Body of pancreas (tissue), 4 donors: ENCODE measurements at regions not wholly inside any gene's neighbourhood (a gene's known extent, or its start where the extent isn't known, plus 50 kb on each side); places are given as distances from the start of the nearest gene placed in this dataset.
"Not testable (repeated sequence)": the region's sequence is repeated elsewhere in the genome, so short reads cannot be mapped to it uniquely, and the experiment has no call there.

Experiments
- POLR2A ChIP-seq, 3 donors: fragments of 450-650 bp; IDR thresholded peaks; one replicate each; pipeline ENCODE4 v1.6.1; 2016; ENCODE audit warnings: antibody characterized with exemption in 3 of 3, mild to moderate bottlenecking in 2 of 3
- TF ChIP-seq, protein P1 (sequence below), 7 experiments: fragments of 450-650 bp in 4 of 7; fragments of 200-600 bp in 3 of 7; sonication (generic) in 3 of 7; IDR thresholded peaks; one replicate each; pipeline ENCODE4 v1.5.1; 2016 to 2019; ENCODE audit warnings: antibody characterized with exemption in 7 of 7

DNA sequence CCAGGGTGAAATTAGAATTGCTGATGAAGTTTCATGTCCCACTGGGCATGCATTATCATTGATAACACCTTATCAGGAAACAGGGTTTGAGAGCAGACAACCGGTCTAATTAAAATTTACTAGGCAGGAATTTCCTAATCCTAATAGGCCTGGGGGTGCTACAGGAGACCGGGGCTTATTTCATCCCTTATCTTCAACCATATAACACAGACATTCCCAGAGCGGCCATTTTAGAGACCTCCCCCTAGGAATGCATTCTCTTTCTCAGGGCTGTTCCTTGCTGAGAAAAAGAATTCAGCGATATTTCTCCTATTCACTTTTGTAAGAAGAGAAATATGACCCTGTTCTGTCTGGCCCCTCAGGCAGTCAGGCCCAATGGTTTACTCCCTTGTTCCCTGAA is 82.8 kb upstream of the PCAT7 start:
- TF ChIP-seq, protein P1, sequence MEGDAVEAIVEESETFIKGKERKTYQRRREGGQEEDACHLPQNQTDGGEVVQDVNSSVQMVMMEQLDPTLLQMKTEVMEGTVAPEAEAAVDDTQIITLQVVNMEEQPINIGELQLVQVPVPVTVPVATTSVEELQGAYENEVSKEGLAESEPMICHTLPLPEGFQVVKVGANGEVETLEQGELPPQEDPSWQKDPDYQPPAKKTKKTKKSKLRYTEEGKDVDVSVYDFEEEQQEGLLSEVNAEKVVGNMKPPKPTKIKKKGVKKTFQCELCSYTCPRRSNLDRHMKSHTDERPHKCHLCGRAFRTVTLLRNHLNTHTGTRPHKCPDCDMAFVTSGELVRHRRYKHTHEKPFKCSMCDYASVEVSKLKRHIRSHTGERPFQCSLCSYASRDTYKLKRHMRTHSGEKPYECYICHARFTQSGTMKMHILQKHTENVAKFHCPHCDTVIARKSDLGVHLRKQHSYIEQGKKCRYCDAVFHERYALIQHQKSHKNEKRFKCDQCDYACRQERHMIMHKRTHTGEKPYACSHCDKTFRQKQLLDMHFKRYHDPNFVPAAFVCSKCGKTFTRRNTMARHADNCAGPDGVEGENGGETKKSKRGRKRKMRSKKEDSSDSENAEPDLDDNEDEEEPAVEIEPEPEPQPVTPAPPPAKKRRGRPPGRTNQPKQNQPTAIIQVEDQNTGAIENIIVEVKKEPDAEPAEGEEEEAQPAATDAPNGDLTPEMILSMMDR (IDR thresholded peaks at IDR 0.05), result not testable (repeated sequence)
- not testable (repeated sequence) for TF ChIP-seq POLR2A (IDR thresholded peaks at IDR 0.05)
